HG03439 (cell line): ENCODE measurements at regions not wholly inside any gene's neighbourhood (a gene's known extent, or its start where the extent isn't known, plus 50 kb on each side); places are given as distances from the start of the nearest gene placed in this dataset.

Experiments used
- ATAC-seq: cut with Tn5 transposase; IDR thresholded peaks from one replicate; pipeline ENCODE4 v1.9.1; 2021; ENCODE audit warnings: mild to moderate bottlenecking, moderate library complexity; ENCODE audit not compliant: unreplicated experiment

DNA sequence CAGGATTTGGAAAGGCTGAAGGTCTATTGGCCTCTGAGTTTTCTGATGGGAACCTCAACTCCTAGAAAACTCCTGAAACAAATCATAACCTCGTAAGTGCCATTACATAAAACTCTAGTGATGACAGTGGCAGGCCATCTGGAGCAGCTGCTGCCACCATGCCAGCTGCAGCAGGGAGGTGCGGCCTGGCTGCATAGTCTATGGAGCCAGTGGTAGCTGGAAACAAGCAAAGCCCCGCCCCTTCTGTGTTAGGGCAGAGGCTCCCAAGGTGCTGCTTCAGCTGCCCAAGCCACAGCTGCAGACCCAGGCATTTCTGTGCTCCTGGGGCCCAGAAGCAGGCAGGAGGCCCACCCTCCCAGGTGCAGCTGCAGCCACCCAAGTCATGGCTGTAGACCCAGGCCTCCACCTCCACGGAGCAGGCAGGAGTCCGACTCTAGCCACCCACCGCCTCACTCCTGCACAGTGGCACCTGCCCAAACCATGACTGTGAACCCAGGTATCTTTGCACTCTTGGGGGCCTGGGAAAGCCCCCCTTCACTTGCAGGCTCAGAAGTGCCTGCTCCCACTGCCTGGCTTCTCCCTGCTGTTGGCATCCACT is 254.1 kb upstream of the KCNJ16 start:
- ATAC-seq: no peak

DNA sequence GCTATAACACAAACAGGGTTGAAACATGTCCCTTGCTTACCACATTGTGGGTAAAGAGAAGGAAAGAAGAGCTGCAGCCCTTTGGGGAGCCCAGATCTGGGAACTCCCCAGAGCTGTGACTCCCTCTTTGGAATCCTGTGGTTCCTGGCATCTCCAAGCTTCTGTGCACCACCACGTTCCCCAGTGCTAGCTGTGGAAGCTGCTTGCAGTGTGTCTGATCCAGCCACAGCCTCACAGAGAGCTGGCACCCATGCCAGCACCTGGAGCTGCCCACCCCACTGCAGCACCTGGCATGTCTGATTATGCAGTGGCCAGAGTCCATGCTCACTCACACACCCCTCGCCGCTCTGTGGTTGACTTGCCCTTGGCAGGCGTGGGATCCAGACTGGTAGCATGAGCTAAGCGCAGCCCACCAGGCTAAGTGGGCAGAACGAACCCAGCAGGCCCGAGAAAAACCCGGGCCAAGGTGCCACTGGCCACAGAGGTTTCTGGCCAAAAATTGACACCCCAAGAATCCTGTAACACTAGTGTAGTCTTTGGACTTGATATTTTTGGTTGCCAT is 252.6 kb upstream of the KCNJ16 start:
- no peak for ATAC-seq

DNA sequence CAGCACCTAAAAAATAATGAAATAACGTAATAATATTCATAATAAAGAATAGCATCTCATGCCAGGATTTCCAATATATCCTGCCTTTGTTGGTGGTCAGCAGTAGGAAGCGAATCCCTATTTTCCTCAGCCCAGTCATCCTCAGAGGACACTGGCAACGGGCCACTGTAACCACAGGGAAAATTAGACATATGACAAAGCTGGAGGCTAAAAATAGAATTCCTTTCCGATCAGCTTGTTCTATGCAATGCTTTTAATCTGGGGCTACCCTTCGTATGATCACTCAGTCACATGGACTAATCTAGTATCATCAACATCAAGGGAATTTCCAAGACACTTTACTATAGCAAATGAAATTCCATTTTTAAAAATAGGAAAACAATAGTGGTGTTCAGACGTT is 246.9 kb upstream of the KCNJ16 start:
- no peak for ATAC-seq

DNA sequence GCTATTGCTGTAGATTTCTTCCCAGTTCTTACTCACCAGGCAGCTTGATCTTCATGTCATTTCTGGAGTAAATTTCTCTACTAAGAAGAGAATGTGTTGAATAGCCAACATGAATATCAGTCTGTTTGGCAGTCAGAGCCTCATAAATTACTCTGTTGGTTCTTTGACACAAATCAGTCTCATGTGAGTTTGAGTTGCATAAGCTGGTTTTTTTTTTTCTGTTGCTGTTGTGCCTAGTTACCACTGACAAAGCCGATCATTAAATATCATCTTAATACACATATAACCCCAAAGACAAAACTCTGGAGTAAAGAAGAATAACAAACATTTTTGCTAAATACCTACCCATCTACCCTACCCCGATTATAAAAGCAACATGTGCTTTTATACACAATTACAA is 240.5 kb upstream of the KCNJ16 start:
- ATAC-seq: no peak

DNA sequence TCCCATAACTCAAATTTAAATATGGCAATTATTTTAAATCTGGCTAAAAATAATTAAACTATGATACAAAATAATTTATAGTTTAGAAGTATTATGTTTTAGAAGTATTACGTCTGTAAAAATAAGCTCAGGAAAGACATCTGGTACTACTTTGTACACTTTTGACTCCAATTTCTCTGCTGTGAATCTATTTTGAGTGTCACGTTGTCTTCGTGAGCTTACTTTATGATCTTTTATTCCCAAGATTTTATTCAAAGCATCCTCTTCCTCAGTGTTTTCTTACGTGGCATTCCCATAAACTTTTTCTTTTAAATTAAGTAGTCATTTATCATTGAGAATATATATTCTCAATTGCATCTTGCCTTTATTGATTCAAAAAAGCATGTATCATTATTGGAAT is 223.3 kb upstream of the KCNJ16 start:
- no peak for ATAC-seq

DNA sequence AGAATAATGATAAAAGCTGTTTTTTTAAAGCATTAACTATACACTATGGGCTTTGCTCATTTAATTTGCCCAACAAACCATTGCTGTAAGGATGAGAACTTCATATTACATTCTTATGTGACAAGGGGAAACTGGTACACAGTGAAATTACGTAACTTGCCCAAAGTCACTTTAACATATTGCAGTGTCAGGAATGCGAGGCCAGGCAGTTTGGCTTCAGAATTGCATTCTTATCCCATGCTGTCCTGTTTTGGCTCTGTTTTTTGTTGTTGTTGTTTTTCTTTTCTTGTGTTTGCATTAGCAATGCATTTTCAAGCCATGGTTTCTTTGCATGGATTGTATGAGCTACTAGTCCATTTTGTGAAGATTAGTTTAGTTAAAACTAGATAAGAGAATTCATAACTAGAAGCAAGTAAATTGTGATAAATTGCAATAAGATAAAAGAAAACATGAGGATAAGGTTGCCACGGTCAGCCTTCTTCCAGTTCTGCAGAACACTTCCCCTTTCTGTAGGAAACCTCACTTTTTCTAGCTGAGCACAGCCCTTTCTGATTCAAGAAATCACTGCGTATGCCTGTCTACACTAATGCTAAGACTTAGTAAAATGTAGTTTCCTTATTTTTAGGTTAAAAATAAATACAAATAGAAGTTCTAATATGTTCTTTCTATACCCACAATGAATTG is 221.3 kb upstream of the KCNJ16 start:
- no peak for ATAC-seq

DNA sequence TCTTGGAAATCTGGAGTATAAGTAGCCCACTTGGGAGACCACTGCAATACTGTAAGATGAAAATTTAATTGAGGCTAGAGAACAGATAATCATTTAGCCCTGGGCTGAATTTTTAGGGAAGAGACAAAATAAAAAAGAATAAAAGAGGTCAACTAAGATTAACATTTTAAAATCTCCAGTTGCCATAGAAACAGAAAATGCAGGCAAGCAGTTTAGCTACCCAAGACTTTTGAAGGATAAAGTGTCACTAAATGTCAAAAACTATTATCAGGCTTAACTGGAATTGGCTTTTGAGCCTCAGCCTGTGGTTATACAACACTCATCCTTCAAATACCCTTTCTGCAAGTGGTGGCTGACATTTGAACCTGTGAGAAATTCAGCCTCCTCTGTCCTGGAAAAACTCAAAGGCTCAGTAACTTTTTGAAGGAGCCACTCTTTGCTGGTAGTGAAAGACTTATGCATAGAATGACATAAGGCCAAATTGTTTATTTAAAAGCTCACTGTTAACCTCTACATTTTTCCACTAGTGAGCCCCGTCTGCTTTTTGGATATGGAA is 220.7 kb upstream of the KCNJ16 start:
- ATAC-seq: no peak

DNA sequence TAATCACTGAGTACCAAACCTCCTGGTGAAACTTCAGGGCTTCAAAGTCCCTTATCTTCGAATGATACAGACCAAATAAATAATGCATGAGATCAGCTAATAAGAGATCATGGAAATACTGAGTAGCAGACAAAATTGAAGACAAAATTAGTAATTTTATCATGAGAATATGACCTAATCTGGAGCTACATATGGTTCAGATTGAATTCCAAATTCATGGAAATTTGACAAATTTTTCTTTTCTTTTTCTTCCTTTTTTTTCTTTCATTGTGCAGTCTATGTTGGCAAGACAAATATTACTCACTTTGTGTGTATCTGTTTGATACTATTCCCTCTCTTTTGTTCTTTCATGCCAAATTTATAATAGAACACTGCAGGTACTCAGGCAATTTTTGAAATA is 218.1 kb upstream of the KCNJ16 start:
- no peak for ATAC-seq

DNA sequence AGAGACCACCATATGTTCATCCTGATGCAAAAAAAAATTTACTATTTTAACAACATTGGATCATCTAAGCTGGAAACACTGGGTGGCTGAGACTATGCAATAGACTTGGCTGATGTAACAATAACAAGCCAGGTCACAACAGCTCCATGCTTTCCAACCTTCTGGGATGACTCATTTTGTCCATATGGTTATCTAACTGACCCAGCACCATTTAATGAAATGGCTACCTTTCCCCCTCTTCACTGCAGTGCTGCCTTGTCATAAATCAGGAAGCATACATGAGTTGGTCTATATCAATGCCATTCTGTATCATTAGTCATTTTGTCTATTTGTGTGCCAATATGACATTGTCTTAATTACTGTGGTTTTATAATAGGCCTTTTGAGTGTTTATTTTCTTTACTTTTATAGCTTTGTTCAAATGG is 217.6 kb upstream of the KCNJ16 start:
- no peak for ATAC-seq

DNA sequence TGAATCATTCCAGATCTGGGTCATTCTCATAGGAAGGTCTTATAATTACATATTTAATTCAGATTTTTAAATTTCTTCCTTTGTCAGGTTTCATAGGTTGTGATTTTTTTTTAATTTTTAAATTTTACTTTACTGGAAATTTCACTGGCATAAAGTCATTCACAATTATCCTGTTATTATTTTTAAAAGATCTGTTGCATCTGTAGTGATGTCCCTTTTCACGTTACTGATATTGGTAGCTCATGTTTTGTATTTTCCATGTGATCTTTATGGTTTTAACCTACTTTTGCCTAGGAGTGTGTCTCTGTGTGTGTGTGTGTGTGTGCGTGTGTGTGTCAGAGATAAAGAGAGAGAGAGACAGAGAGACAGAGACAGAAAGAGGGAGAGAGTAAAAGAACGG is 216.6 kb upstream of the KCNJ16 start:
- ATAC-seq: no peak

DNA sequence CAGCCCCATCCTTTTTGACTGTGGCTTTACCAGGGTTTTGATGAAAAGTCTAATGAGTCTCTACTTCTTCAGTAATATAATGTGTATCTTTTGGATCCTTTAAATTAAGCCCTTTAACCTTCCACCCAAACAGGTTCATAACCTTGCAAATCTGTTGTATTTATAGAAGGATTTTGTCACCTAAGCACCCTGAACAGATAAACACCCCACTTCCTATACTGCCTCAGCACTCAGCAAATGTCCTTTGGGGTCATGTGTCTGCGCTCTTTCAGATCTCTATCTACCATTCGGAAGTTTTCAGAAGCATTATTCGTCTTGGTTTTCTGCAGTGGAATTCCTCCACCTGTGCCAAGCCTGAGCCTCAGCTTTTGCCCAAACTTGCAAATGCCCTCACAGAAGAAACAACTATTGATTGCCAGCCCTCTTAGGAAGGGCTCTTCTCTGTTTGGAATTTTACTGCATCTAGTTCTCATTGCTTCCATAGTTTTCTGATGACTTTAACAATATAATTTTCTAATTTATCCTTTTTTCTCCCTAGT is 214.8 kb upstream of the KCNJ16 start:
- ATAC-seq: no peak

DNA sequence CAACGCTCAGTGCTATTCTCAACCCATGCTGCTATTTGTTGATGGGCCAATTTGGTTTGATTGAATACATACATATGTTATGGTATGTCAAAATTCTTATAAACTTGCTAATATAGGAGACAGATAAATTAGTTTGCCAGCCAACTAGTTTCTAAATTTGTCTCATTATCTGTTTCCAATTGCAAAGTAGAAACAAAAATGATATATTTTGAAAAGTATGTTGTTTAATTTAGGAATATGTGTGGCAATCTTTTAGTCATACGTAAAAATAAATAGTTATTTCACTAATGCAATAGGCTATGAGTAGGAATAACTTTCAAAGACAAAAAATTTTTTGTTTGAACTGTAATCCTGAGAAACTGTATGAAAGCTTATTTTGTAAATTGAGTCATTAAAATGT is 210.6 kb upstream of the KCNJ16 start:
- no peak for ATAC-seq

DNA sequence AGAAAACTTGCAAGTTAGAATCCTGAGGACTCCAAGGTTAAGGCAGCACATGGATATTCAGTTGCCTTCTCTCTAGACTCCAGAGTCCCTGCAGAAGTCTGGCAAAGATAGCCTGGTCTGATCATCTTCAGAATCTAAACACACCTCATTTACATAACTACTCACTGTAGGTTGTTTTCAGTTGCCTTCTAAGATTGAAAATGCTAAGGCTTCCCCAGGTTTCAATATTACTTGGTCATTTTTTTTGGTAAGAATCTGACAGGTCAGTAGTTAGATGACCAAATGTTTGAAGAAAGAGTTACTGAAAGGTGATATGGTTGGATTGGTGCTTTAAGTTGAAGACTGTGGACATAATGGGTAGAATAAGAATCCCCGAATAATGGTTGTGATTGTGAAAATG is 205.4 kb upstream of the KCNJ16 start:
- peak; percentile 89 for ATAC-seq

DNA sequence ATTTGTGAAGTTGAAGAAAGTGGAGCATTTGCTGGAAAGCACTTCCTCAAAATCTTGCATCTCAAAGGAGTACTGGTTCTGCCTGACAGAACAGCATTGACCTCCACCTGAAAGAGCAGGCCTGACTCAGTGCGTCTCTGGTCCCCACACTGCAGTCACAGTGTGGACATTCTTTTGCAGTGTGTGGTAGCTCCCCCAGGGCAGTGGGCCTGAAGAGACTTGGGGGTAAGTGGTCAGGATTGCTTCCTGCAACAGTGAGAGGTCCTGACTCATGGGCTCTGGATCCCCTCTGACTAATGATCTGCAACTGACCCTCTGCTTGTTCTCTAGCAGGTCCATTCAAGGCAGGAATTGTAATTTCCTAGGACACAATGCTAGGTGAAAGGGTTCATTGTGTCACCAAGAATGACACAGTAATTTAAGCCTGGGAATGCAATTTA is 204.9 kb upstream of the KCNJ16 start:
- ATAC-seq: peak; percentile 58

DNA sequence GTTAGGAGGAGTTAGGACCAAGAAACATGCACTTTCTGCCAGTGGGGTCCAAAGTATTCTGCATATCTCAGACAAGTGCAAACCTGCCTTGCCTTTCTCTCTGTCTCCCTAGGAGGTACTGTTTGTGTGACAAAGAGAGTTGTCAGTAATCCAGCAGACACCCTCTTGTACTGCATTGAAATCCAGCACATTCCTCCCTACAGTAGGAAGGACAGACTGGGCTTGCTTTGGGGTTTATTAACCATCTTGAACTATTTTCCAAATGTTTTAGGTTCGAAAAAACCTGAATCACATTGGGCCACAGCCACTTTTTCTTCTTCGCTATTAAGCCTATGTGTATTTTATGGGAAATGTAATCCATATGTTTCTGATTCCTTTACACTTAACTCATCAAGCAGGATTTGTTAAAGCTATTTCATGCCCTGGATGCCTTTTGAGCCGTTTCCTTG is 204.2 kb upstream of the KCNJ16 start:
- ATAC-seq: no peak

DNA sequence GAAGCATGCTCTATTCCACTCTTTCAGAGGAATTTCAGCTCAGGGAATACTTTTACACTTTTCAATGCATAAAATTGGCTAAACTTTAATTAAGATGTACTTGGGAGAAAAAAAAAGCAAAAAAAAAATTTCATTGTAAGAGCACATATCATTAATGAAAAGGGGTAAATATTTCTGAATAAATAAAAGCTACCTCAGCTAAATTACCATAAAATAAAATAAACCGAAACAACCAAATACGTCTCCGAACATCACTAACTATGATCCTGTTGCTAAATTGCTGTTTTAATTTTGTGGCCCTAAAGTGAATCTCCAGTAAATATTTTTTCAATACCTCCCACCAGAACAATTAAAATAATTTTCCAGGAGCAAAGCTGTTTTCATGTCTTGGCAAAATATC is 203.7 kb upstream of the KCNJ16 start:
- ATAC-seq: no peak

DNA sequence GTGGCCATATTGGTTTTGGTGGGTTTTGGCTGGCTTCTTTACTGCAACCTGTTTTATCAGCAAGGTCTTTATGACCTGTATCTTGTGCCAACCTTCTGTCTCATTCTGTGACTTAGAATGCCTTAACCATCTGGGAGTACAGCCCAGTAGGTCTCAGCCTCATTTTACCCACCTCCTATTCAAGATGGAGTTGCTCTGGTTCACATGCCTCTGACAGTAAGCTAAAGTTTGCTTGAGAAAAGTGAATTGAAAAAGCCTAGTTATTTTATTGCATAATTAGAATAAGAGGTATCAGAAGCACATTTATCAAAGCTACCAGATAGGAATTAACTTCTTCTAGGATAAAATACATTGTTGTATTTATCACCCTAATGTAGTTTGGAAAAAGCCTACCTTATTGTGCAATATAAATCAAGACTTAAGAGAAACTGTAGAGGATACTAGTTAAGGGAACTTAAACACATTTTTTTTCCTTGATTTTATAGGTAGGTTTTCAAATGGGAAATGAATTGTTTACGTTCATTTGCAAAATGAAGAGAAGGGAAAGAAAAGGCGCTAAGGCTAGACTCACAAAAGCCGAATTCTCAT is 202.3 kb upstream of the KCNJ16 start:
- no peak for ATAC-seq

DNA sequence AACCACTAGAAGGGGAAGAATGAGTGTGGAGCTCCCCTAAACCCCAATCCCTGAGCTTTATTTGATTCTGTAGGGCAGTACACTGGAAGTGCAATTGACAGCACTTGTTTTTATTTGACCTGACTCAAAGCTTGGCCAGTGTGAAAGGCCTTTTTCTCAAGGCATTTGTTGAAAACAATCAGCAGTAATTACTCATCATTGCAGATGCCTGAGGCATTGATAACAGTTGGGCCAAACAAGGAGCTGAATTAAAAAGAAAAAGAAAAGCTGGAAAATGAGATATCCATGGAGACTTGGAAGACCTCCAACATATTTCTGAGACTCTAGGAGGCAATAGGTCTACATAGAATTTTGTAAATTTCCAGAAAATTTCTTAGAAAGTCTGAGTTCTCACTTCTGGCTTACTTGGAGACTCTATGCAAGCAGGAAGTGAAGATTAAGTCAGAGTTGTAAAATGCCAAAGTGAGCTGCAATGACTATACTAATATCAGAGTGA is 200.8 kb upstream of the KCNJ16 start:
- ATAC-seq: no peak

DNA sequence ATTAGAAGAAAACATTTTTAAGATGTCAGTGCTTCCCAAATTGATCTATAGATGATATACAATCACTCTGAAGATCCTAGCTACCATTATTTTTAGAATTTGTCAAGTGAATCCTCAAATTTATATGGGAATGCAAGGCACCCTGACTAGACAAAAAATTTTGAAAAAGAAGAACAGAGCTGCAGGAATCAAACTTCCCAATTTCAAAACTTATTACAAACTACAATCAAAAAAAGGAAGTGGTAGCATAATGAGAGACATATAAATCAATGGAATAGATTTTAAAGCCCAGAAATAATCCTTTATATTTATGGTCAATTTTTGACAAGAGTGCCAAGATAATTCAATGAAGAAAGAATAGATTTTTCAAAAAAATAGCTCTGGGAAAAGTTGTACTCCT is 198.3 kb upstream of the KCNJ16 start:
- no peak for ATAC-seq

DNA sequence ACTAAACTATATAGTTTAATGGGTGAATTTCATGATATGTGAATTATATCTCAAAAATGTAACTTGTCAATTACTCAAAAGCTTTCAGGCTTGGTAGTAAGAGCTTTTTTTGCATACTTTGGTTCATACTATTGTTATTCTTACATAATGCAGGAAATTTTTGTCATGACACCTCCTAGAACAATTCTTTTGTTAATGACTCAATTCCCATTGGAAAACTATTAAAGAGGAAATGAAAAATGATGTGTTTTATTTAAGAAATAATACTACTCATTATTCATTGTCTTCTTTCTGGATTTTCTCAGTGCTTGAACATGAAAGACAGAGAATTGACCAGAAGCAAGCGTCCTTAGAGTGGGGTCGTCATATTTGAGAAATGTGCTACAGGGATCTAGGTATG is 196.4 kb upstream of the KCNJ16 start:
- no peak for ATAC-seq

DNA sequence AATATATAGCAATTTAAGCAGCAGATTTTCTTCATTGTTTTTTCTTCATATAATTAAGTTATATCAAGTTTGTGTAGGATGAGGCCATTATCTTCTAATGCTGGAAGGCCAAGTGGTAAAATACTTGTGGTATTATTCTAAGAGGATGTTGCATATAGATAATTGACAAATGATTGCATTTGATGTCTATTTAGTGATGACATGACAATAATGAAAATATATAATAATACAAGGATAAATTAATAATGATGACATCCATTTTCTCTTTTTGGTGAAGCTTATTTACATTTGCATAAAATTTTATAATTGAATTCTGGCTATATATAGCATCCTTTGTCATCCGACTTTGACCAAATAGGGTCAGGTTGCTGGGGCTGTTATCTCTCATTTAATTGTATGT is 195.4 kb upstream of the KCNJ16 start:
- ATAC-seq: no peak
